ENCODE measurements at regions not wholly inside any gene's neighbourhood (a gene's known extent, or its start where the extent isn't known, plus 50 kb on each side); places are given as distances from the start of the nearest gene placed in this dataset.

- TF ChIP-seq POLR2A (IDR thresholded peaks at IDR 0.05; ENCODE audit: low read depth) (no peak), EP300 (IDR thresholded peaks at IDR 0.05) (no peak), POLR2AphosphoS5 (IDR thresholded peaks at IDR 0.05) (no peak), CTCF (IDR thresholded peaks at IDR 0.05) (no peak)
- Histone ChIP-seq H3K4me3 (no peak overlapping the region), H3K4me1 (no peaks in the 10 kb centered on the region), H3K27me3 (no peaks in the 10 kb centered on the region), H3K27ac (replicated peaks in 1 of 4) (no peak overlapping the region), H3K9me3 (peaks cover 0 to 7% (median 5%) of the 10 kb centered on the region in 4 donors), H3K36me3 (no peaks in the 10 kb centered on the region)
- DNase-seq (ENCODE audit: extremely low spot score) = no peak
- intact Hi-C loops (cut with DNase I) = no loop called here
Measured at GRCh38 chr1:198435056-198435455, 105.4 kb downstream of the ATP6V1G3 start.

- Histone ChIP-seq H3K4me1 (no peaks in the 10 kb centered on the region), H3K27ac (replicated peaks in 1 of 4) (no peak overlapping the region), H3K4me3 (no peak overlapping the region), H3K27me3 (no peaks in the 10 kb centered on the region), H3K36me3 (no peaks in the 10 kb centered on the region), H3K9me3 (no peaks in the 10 kb centered on the region)
- intact Hi-C loops (cut with DNase I) = no loop called here
- 75% methylated on average over 2 of the region's 2 CpGs for WGBS
- DNase-seq (ENCODE audit: extremely low spot score) = no peak
- TF ChIP-seq EP300 (IDR thresholded peaks at IDR 0.05) = no peak
- no peak for TF ChIP-seq POLR2A (IDR thresholded peaks at IDR 0.05; ENCODE audit: low read depth)
- no peak for TF ChIP-seq POLR2AphosphoS5 (IDR thresholded peaks at IDR 0.05)
- TF ChIP-seq CTCF (IDR thresholded peaks at IDR 0.05) = no peak
Measured at GRCh38 chr1:198424441-198424840, 116.0 kb downstream of the ATP6V1G3 start.

GRCh38 chr1:198423673-198424072 is 116.8 kb downstream of the ATP6V1G3 start:
- no peak for TF ChIP-seq CTCF (IDR thresholded peaks at IDR 0.05)
- no peak for TF ChIP-seq POLR2A (IDR thresholded peaks at IDR 0.05; ENCODE audit: low read depth)
- TF ChIP-seq EP300 (IDR thresholded peaks at IDR 0.05) = no peak
- TF ChIP-seq POLR2AphosphoS5 (IDR thresholded peaks at IDR 0.05) = no peak
- Histone ChIP-seq H3K4me3 (no peak overlapping the region), H3K9me3 (no peaks in the 10 kb centered on the region), H3K27ac (replicated peaks in 1 of 4) (no peak overlapping the region), H3K36me3 (no peaks in the 10 kb centered on the region), H3K27me3 (no peaks in the 10 kb centered on the region), H3K4me1 (no peaks in the 10 kb centered on the region)
- DNase-seq (ENCODE audit: extremely low spot score) = no peak
- 67% methylated on average over 1 of the region's 1 CpG for WGBS
- intact Hi-C loops (cut with DNase I) = no loop called here

GRCh38 chr1:198417039-198417438 is 123.4 kb downstream of the ATP6V1G3 start:
- Histone ChIP-seq H3K9me3 (no peaks in the 10 kb centered on the region), H3K36me3 (no peaks in the 10 kb centered on the region), H3K4me1 (no peaks in the 10 kb centered on the region), H3K4me3 (no peak overlapping the region), H3K27ac (replicated peaks in 1 of 4) (no peak overlapping the region), H3K27me3 (no peaks in the 10 kb centered on the region)
- no peak for TF ChIP-seq EP300 (IDR thresholded peaks at IDR 0.05)
- no peak for TF ChIP-seq POLR2AphosphoS5 (IDR thresholded peaks at IDR 0.05)
- TF ChIP-seq POLR2A (IDR thresholded peaks at IDR 0.05; ENCODE audit: low read depth) = no peak
- DNase-seq (ENCODE audit: extremely low spot score) = no peak
- intact Hi-C loops (cut with DNase I) = no loop called here

GRCh38 chr1:198416296-198416695 is 124.2 kb downstream of the ATP6V1G3 start:
- Histone ChIP-seq H3K9me3 (no peaks in the 10 kb centered on the region), H3K27me3 (no peaks in the 10 kb centered on the region), H3K27ac (replicated peaks in 1 of 4) (no peak overlapping the region), H3K36me3 (no peaks in the 10 kb centered on the region), H3K4me1 (no peaks in the 10 kb centered on the region), H3K4me3 (no peak overlapping the region)
- DNase-seq (ENCODE audit: extremely low spot score) = no peak
- TF ChIP-seq POLR2A (IDR thresholded peaks at IDR 0.05; ENCODE audit: low read depth) = no peak
- no peak for TF ChIP-seq CTCF (IDR thresholded peaks at IDR 0.05)
- no peak for TF ChIP-seq POLR2AphosphoS5 (IDR thresholded peaks at IDR 0.05)
- TF ChIP-seq EP300 (IDR thresholded peaks at IDR 0.05) = no peak
- 64% methylated on average over 3 of the region's 3 CpGs for WGBS
- intact Hi-C loops (cut with DNase I) = no loop called here

All from esophagus muscularis mucosa (tissue), 4 donors.